Ramos (cell line): ENCODE measurements at regions not wholly inside any gene's neighbourhood (a gene's known extent, or its start where the extent isn't known, plus 50 kb on each side); places are given as distances from the start of the nearest gene placed in this dataset.

Experiments
- in situ Hi-C: fragments of 300-500 bp; cut with MboI; formaldehyde crosslinking; loops from one replicate; pipeline ENCODE4 v1.14.3; 2022; ENCODE audit warnings: low sequenced_read_pairs; ENCODE audit not compliant: unreplicated experiment

DNA sequence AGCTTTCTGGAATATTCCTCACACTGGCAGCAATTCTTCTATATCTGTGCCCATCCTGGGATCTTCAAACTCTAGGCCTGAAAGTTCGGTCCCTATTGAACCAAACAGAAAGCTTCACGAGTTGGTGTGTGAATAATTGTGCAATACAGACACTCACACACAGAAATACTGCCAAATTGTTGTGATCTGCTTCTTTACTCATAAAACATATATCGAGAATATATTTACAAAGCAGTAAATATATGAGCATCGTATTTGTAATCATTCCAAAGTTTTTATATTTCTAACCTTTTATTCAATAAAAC is 56.6 kb upstream of the BEX4 start:
- in situ Hi-C loops = loop anchor here (25.0 kb wide), 1 partner anchor 196 kb away; no protein-coding TSS in a partner anchor

DNA sequence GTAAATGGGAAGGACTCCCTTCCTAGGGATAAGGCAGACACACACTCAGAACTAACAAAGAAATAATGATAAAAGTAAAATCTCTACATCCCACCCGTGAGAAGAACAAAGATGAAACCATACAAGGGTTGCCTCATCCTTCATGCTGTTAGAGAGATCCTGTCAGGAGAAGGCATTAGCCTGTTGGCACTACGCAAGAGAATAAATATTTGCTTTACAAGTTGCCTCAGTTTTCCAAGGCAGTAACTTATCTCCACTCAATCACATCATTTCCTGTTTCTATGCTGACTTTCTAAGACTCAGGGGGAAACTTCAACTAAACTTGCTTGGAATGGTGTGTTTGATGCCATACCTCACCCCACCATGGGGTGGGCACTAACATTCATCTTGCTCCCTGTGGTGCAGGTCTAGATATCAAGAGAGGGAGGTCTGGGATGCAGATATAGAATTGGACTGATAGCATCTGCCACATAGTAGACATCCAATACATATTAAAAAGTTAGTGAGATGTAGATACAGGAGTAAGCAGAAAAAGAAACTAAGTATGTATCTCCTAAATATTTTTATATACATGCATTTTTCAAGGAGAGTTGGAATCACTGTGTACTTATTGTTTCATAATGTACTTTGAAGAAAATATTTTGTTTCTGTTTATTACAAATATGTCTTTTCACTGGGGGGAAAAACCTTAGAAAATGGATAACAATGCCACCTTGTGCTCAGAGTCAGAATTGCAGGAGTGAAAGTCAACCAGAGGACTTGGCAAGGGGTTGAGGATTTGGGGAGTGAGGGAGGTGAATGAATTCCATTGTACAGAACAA is 57.2 kb upstream of the BEX4 start:
- in situ Hi-C loops = loop anchor here (25.0 kb wide), 1 partner anchor 195 kb away; no protein-coding TSS in a partner anchor

DNA sequence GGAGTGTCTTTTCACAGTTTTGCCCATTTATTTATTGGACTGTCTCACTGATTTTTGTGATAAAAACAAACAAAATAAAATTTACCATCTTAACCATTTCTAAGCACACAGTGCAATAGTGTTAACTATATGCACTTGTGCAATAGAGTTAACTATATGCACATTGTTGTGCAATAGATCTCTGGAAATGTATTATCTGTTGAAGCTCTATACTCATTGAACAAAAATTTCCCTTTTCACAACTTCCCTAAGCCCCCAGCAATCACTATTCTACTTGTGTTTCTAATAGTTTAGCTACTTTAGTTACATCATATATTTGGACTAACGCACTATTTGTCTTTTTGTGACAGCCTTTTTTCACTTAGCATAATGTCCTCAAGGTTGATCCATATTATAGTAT is 59.7 kb upstream of the BEX4 start:
- in situ Hi-C loops = loop anchor here (25.0 kb wide), 1 partner anchor 193 kb away; no protein-coding TSS in a partner anchor

DNA sequence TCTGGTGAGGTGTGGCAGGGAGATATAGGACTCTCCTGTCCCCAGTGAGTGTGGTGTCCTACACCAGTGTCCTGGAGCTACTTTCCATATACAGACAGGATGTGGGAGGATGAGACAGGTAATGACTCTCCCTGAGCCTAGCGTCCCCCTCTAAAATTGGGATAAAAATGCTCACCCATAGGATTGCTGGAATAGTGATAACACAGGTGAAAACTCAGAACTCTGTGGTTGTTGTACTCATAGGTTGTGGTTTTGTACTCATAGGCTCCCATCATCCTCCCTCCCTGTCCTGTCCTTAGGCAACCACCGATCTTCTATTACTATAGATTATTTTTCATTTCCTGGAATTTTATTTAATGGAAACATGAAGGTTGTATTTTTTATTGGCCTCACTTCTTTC is 60.7 kb upstream of the NXF3 start:
- in situ Hi-C loops = loop anchor here (25.0 kb wide), 1 partner anchor 191 kb away; no protein-coding TSS in a partner anchor

DNA sequence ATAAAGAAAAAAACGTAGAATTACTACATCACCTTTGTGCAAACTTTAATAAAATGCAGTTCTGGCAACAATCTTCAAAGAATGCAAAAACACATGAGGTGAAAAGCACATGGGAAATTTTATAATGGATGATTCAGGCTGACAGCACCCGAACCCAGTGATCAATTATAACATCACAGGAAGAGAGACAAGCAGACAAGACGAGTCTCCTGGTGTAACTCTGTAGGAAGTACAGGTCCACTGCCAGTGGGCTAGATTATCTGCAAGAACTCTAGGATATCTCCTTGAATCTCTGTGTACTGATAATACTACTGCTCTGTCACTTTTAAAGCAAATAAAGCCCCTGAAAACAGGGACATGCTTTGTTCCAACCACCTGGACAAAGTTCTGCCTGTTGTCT is 58.9 kb upstream of the NXF3 start:
- in situ Hi-C loops = loop anchor here (25.0 kb wide), 1 partner anchor 189 kb away; no protein-coding TSS in a partner anchor

DNA sequence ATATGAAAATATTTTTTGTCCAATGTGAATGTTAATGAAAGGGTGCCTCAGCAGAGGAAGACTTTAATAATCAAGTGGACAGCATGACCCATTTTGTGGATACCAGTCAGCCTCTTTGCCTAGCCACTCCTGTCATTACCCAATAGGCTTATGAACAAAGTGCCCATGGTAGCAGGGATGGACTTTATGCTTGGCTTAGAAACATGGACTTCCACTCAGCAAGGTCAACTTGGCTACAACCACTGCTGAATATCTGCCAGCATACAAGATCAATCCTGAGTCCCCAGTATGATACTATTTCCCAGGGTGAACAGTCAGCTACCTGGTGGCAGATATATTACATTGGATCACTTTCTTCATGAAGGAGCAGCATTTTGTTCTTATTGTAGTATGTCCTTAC is 56.7 kb upstream of the NXF3 start:
- in situ Hi-C loops = loop anchor here (25.0 kb wide), 1 partner anchor 187 kb away; no protein-coding TSS in a partner anchor

DNA sequence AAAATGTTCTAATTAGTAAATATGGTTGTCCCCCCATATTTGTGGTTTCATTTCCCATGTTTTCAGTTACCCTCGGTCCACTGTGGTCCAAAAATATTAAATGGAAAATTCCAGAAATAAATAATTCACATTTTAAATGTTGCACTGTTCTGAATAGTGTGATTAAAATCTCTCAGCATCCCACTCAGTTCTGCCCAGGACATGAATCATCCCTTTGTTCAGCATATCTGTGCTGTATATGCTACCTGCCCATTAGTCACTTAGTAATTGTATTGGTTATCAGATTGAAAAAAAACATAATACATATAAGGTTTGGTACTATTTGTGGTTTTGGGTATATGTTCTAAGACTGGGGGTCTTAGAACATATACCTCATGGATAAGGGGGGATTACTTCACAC is 55.1 kb upstream of the NXF3 start:
- in situ Hi-C loops = no loop called here
